ENCODE measurements at regions not wholly inside any gene's neighbourhood (a gene's known extent, or its start where the extent isn't known, plus 50 kb on each side); places are given as distances from the start of the nearest gene placed in this dataset.

DNA sequence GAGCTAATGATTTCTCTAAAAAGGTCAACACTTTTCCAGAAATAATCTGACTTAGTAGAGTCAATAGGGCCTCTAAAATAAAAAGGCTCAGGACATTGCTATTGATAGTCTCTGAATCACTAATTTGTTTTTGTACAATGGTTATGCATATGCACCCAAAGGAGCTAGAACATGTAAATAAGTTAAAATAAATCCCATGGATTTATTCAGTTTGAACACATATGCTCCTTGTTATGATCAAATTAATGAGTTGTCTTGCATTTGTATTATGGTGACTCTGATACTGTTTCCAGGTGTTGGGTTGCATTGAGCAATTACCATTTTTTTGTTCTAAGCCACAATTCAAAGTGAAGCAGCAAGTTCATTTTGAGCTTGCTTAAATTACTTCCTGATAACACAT, 276.0 kb upstream of the TUSC1 start:
- Histone ChIP-seq H3K18ac (ENCODE audit: low read length) (no peak overlapping the region), H2BK5ac (ENCODE audit: low read length) (no peak overlapping the region)

GRCh38 chr9:25948182-25948581, 269.9 kb upstream of the TUSC1 start:
- Histone ChIP-seq H2BK5ac (ENCODE audit: low read length) (no peak overlapping the region), H3K27ac (replicated peaks; ENCODE audit: low read length) (no peak overlapping the region), H4K91ac (ENCODE audit: low read depth, low read length, poor library complexity) (no peak overlapping the region), H3K36me3 (replicated peaks in 1 of 2; ENCODE audit: control insufficient read depth in 2 of 2, insufficient read depth in 2 of 2, low read length in 2 of 2) (no peaks in the 10 kb centered on the region), H3K4ac (ENCODE audit: low read length) (no peak overlapping the region), H3K27me3 (ENCODE audit: control insufficient read depth in 3 of 3, insufficient read depth in 3 of 3, low read depth in 1 of 3, low read length in 3 of 3) (no peaks in the 10 kb centered on the region), H2BK15ac (ENCODE audit: low read length) (no peak overlapping the region), H2BK12ac (ENCODE audit: low read length) (no peak overlapping the region), H4K8ac (ENCODE audit: low read depth, low read length) (no peak overlapping the region), H3K9ac (ENCODE audit: low read depth, low read length, poor library complexity) (no peak overlapping the region), H3K4me1 (ENCODE audit: control insufficient read depth in 2 of 2, insufficient read depth in 1 of 2, low read depth in 1 of 2, low read length in 2 of 2) (no peaks in the 10 kb centered on the region), H2AFZ (ENCODE audit: low read length) (no peak overlapping the region), H3K9me3 (replicated peaks in 1 of 2; ENCODE audit: control insufficient read depth in 2 of 2, insufficient read depth in 1 of 2, low read depth in 1 of 2, low read length in 2 of 2) (no peaks in the 10 kb centered on the region), H3K79me1 (ENCODE audit: low read depth, low read length) (no peaks in the 10 kb centered on the region), H3K4me3 (ENCODE audit: low read length in 2 of 2) (no peak overlapping the region), H3K23ac (ENCODE audit: low read depth, low read length, poor library complexity) (no peak overlapping the region), H3K18ac (ENCODE audit: low read length) (no peak overlapping the region), H2BK120ac (ENCODE audit: low read depth, low read length) (no peak overlapping the region), H3K14ac (ENCODE audit: low read length) (no peak overlapping the region), H3K4me2 (ENCODE audit: insufficient read depth, low read length, poor library complexity, severe bottlenecking) (no peak overlapping the region), H2AK5ac (ENCODE audit: low read depth, low read length) (no peak overlapping the region)
- no peak for DNase-seq (ENCODE audit: low spot score)

More for the DNA sequence above, 276.0 kb upstream of the TUSC1 start:
- H2BK12ac ChIP-seq (ENCODE audit: low read length): no peak overlapping the region
- no peak for DNase-seq (ENCODE audit: low spot score)
- no peak overlapping the region for H3K23ac ChIP-seq (ENCODE audit: low read depth, low read length, poor library complexity)
- H2AFZ ChIP-seq (ENCODE audit: low read length): no peak overlapping the region
- H3K79me1 ChIP-seq (ENCODE audit: low read depth, low read length): no peaks in the 10 kb centered on the region
- H3K9me3 ChIP-seq (replicated peaks in 1 of 2; ENCODE audit: control insufficient read depth in 2 of 2, insufficient read depth in 1 of 2, low read depth in 1 of 2, low read length in 2 of 2): no peaks in the 10 kb centered on the region
- no peak overlapping the region for H3K4me2 ChIP-seq (ENCODE audit: insufficient read depth, low read length, poor library complexity, severe bottlenecking)
- no peaks in the 10 kb centered on the region for H3K4me1 ChIP-seq (ENCODE audit: control insufficient read depth in 2 of 2, insufficient read depth in 1 of 2, low read depth in 1 of 2, low read length in 2 of 2)
- H3K4ac ChIP-seq (ENCODE audit: low read length): no peak overlapping the region
- no peaks in the 10 kb centered on the region for H3K36me3 ChIP-seq (replicated peaks in 1 of 2; ENCODE audit: control insufficient read depth in 2 of 2, insufficient read depth in 2 of 2, low read length in 2 of 2)
- no peak overlapping the region for H2BK120ac ChIP-seq (ENCODE audit: low read depth, low read length)
- no peak overlapping the region for H3K4me3 ChIP-seq (ENCODE audit: low read length in 2 of 2)
- no peak overlapping the region for H4K8ac ChIP-seq (ENCODE audit: low read depth, low read length)
- no peaks in the 10 kb centered on the region for H3K27me3 ChIP-seq (ENCODE audit: control insufficient read depth in 3 of 3, insufficient read depth in 3 of 3, low read depth in 1 of 3, low read length in 3 of 3)
- no peak overlapping the region for H2AK5ac ChIP-seq (ENCODE audit: low read depth, low read length)
- no peak overlapping the region for H2BK15ac ChIP-seq (ENCODE audit: low read length)
- no peak overlapping the region for H4K91ac ChIP-seq (ENCODE audit: low read depth, low read length, poor library complexity)
- no peak overlapping the region for H3K9ac ChIP-seq (ENCODE audit: low read depth, low read length, poor library complexity)
- no peak overlapping the region for H3K14ac ChIP-seq (ENCODE audit: low read length)
- no peak overlapping the region for H3K27ac ChIP-seq (replicated peaks; ENCODE audit: low read length)

DNA sequence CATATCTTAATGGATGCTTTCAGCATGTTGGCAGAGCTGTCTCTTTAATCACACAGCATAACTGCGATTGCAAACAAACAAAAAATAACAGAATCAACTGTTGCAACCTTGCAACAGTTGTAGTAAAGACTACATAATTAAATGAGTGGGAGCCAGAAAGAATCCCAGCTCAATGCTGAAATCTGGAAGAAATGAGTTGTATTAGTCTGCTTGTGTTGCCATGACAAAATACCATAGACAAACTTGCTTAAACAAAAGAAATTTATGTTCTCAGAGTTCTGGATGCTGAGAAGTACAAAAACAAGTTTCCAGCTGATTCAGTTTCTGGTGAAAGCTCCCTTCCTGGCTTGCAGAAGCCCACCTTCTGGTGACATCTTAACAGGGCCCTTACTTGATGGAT, 260.9 kb upstream of the TUSC1 start:
- H3K18ac ChIP-seq (ENCODE audit: low read length): no peak overlapping the region
- H3K4me1 ChIP-seq (ENCODE audit: control insufficient read depth in 2 of 2, insufficient read depth in 1 of 2, low read depth in 1 of 2, low read length in 2 of 2): no peaks in the 10 kb centered on the region
- no peak overlapping the region for H2AK5ac ChIP-seq (ENCODE audit: low read depth, low read length)
- no peaks in the 10 kb centered on the region for H3K79me1 ChIP-seq (ENCODE audit: low read depth, low read length)
- H3K9ac ChIP-seq (ENCODE audit: low read depth, low read length, poor library complexity): no peak overlapping the region
- no peaks in the 10 kb centered on the region for H3K27me3 ChIP-seq (ENCODE audit: control insufficient read depth in 3 of 3, insufficient read depth in 3 of 3, low read depth in 1 of 3, low read length in 3 of 3)
- H3K9me3 ChIP-seq (replicated peaks in 1 of 2; ENCODE audit: control insufficient read depth in 2 of 2, insufficient read depth in 1 of 2, low read depth in 1 of 2, low read length in 2 of 2): no peaks in the 10 kb centered on the region
- H3K4ac ChIP-seq (ENCODE audit: low read length): no peak overlapping the region
- H4K8ac ChIP-seq (ENCODE audit: low read depth, low read length): no peak overlapping the region
- no CpG with 5 or more reads among the region's 1 CpG for WGBS, 2 donors (ENCODE audit: extremely low coverage in 2 of 2, insufficient read length in 2 of 2, insufficient replicate concordance in 1 of 2)
- no peak overlapping the region for H2BK15ac ChIP-seq (ENCODE audit: low read length)
- H3K27ac ChIP-seq (replicated peaks; ENCODE audit: low read length): no peak overlapping the region
- no peak overlapping the region for H2BK120ac ChIP-seq (ENCODE audit: low read depth, low read length)
- no peak overlapping the region for H3K14ac ChIP-seq (ENCODE audit: low read length)
- H4K91ac ChIP-seq (ENCODE audit: low read depth, low read length, poor library complexity): no peak overlapping the region
- H2BK12ac ChIP-seq (ENCODE audit: low read length): no peak overlapping the region
- H2AFZ ChIP-seq (ENCODE audit: low read length): no peak overlapping the region
- no peak overlapping the region for H2BK5ac ChIP-seq (ENCODE audit: low read length)
- no peak overlapping the region for H3K23ac ChIP-seq (ENCODE audit: low read depth, low read length, poor library complexity)
- no peak for DNase-seq (ENCODE audit: low spot score)
- no peak overlapping the region for H3K4me3 ChIP-seq (ENCODE audit: low read length in 2 of 2)
- no peaks in the 10 kb centered on the region for H3K36me3 ChIP-seq (replicated peaks in 1 of 2; ENCODE audit: control insufficient read depth in 2 of 2, insufficient read depth in 2 of 2, low read length in 2 of 2)
- no peak overlapping the region for H3K4me2 ChIP-seq (ENCODE audit: insufficient read depth, low read length, poor library complexity, severe bottlenecking)

- Histone ChIP-seq H4K8ac (ENCODE audit: low read depth, low read length) (no peak overlapping the region), H3K9me3 (replicated peaks in 1 of 2; ENCODE audit: control insufficient read depth in 2 of 2, insufficient read depth in 1 of 2, low read depth in 1 of 2, low read length in 2 of 2) (no peaks in the 10 kb centered on the region), H3K27me3 (ENCODE audit: control insufficient read depth in 3 of 3, insufficient read depth in 3 of 3, low read depth in 1 of 3, low read length in 3 of 3) (no peaks in the 10 kb centered on the region), H3K27ac (replicated peaks; ENCODE audit: low read length) (no peak overlapping the region), H3K9ac (ENCODE audit: low read depth, low read length, poor library complexity) (no peak overlapping the region), H3K4ac (ENCODE audit: low read length) (no peak overlapping the region), H3K4me2 (ENCODE audit: insufficient read depth, low read length, poor library complexity, severe bottlenecking) (no peak overlapping the region), H2AK5ac (ENCODE audit: low read depth, low read length) (no peak overlapping the region), H4K91ac (ENCODE audit: low read depth, low read length, poor library complexity) (no peak overlapping the region), H2BK5ac (ENCODE audit: low read length) (no peak overlapping the region), H3K23ac (ENCODE audit: low read depth, low read length, poor library complexity) (no peak overlapping the region), H3K18ac (ENCODE audit: low read length) (no peak overlapping the region), H2AFZ (ENCODE audit: low read length) (no peak overlapping the region), H3K79me1 (ENCODE audit: low read depth, low read length) (no peaks in the 10 kb centered on the region), H3K4me1 (ENCODE audit: control insufficient read depth in 2 of 2, insufficient read depth in 1 of 2, low read depth in 1 of 2, low read length in 2 of 2) (no peaks in the 10 kb centered on the region), H3K36me3 (replicated peaks in 1 of 2; ENCODE audit: control insufficient read depth in 2 of 2, insufficient read depth in 2 of 2, low read length in 2 of 2) (no peaks in the 10 kb centered on the region), H2BK15ac (ENCODE audit: low read length) (no peak overlapping the region), H2BK120ac (ENCODE audit: low read depth, low read length) (no peak overlapping the region), H2BK12ac (ENCODE audit: low read length) (no peak overlapping the region), H3K4me3 (ENCODE audit: low read length in 2 of 2) (no peak overlapping the region), H3K14ac (ENCODE audit: low read length) (no peak overlapping the region)
- DNase-seq (ENCODE audit: low spot score): no peak
- no CpG with 5 or more reads among the region's 1 CpG for whole genome bisulfite sequencing, 2 donors (ENCODE audit: extremely low coverage in 2 of 2, insufficient read length in 2 of 2, insufficient replicate concordance in 1 of 2)
These were observed 257.8 kb upstream of the TUSC1 start for GRCh38 chr9:25936031-25936430.

All from neuronal stem cell (in vitro differentiated cells).